Breast epithelium (tissue), 4 donors: ENCODE measurements at regions not wholly inside any gene's neighbourhood (a gene's known extent, or its start where the extent isn't known, plus 50 kb on each side); places are given as distances from the start of the nearest gene placed in this dataset.

Experiments used
- DNase-seq, 2 donors: peaks; one replicate each; pipeline ENCODE4 v3.0.0-alpha.2; 2019; ENCODE audit warnings: low spot score in 2 of 2
- H3K27ac ChIP-seq, 2 donors: fragments of 200-600 bp; sonication (generic) in 1 of 2; one replicate each; pipeline ENCODE4 v1.5.1; 2016 to 2019; ENCODE audit warnings: mild to moderate bottlenecking in 1 of 2
- H3K27me3 ChIP-seq, 2 donors: fragments of 200-600 bp; sonication (generic) in 1 of 2; one replicate each; pipeline versions ENCODE4 v1.5.1 to v1.6.0; 2017 to 2019; ENCODE audit warnings: control low read depth in 1 of 2, mild to moderate bottlenecking in 1 of 2
- H3K36me3 ChIP-seq: fragments of 200-600 bp; one replicate; pipeline ENCODE4 v1.5.1; 2019
- H3K4me1 ChIP-seq, 2 donors: fragments of 200-600 bp; sonication (generic); one replicate each; pipeline ENCODE4 v1.5.1; 2016 to 2019; ENCODE audit warnings: control low read depth in 1 of 2
- H3K4me3 ChIP-seq, 3 donors: fragments of 200-600 bp; sonication (generic); 1 replicate in 2 of 3; 2 replicates in 1 of 3; pipeline ENCODE4 v1.5.1; 2016 to 2019; ENCODE audit warnings: mild to moderate bottlenecking in 3 of 3, moderate library complexity in 2 of 3
- H3K9me3 ChIP-seq, 2 donors: fragments of 200-600 bp; sonication (generic) in 1 of 2; one replicate each; pipeline ENCODE4 v1.5.1; 2016 to 2019; ENCODE audit warnings: control low read depth in 1 of 2
- POLR2A ChIP-seq: fragments of 450-650 bp; IDR thresholded peaks from one replicate; pipeline ENCODE4 v1.6.1; 2016; ENCODE audit warnings: antibody characterized with exemption, mild to moderate bottlenecking, moderate library complexity
- POLR2AphosphoS5 ChIP-seq, 3 donors: sonication (generic); formaldehyde crosslinking; IDR thresholded peaks; one replicate each; pipeline ENCODE4 v1.6.1; 2017; ENCODE audit warnings: antibody characterized with exemption in 3 of 3
- intact Hi-C: fragments of 100-400 bp; cut with DNase I; formaldehyde crosslinking; loops from one replicate; pipeline ENCODE4 v1.15.1; 2023; ENCODE audit warnings: low total_unique reads
- TF ChIP-seq, protein P1 (sequence below), 3 donors: fragments of 450-650 bp; IDR thresholded peaks; one replicate each; pipeline ENCODE4 v1.5.1; 2016 to 2017; ENCODE audit warnings: antibody characterized with exemption in 3 of 3, mild to moderate bottlenecking in 3 of 3, moderate library complexity in 3 of 3

DNA sequence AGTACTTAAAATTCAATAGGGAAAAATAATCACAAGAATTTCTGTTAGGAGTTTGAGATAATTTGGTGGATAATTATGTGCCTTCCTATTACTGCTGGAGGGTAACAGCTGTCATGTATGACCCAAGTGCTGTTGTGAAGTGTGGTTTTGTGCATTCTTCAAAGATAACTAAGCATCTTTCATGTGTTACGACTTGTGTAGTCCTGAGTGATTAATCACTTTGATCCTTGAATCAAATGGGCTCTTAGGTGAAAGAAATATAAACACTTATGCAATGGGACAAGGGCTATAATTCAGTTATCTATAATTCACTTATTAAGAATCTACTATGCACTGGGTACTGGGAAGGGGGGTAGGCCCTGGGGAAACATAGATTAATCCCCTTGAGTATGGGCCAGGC is 89.0 kb downstream of the CH25H start:
- H3K36me3 ChIP-seq, result no peaks in the 10 kb centered on the region
- no peak for DNase-seq
- no peaks in the 10 kb centered on the region for H3K9me3 ChIP-seq
- TF ChIP-seq POLR2A (no peak), POLR2AphosphoS5 (IDR thresholded peaks at IDR 0.05) (no peak)
- TF ChIP-seq, protein P1, sequence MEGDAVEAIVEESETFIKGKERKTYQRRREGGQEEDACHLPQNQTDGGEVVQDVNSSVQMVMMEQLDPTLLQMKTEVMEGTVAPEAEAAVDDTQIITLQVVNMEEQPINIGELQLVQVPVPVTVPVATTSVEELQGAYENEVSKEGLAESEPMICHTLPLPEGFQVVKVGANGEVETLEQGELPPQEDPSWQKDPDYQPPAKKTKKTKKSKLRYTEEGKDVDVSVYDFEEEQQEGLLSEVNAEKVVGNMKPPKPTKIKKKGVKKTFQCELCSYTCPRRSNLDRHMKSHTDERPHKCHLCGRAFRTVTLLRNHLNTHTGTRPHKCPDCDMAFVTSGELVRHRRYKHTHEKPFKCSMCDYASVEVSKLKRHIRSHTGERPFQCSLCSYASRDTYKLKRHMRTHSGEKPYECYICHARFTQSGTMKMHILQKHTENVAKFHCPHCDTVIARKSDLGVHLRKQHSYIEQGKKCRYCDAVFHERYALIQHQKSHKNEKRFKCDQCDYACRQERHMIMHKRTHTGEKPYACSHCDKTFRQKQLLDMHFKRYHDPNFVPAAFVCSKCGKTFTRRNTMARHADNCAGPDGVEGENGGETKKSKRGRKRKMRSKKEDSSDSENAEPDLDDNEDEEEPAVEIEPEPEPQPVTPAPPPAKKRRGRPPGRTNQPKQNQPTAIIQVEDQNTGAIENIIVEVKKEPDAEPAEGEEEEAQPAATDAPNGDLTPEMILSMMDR (IDR thresholded peaks at IDR 0.05), result no peak
- intact Hi-C loops, result no loop called here
- no peak overlapping the region for H3K27ac ChIP-seq
- no peak overlapping the region for H3K4me3 ChIP-seq
- no peaks in the 10 kb centered on the region for H3K4me1 ChIP-seq
- no peaks in the 10 kb centered on the region for H3K27me3 ChIP-seq

DNA sequence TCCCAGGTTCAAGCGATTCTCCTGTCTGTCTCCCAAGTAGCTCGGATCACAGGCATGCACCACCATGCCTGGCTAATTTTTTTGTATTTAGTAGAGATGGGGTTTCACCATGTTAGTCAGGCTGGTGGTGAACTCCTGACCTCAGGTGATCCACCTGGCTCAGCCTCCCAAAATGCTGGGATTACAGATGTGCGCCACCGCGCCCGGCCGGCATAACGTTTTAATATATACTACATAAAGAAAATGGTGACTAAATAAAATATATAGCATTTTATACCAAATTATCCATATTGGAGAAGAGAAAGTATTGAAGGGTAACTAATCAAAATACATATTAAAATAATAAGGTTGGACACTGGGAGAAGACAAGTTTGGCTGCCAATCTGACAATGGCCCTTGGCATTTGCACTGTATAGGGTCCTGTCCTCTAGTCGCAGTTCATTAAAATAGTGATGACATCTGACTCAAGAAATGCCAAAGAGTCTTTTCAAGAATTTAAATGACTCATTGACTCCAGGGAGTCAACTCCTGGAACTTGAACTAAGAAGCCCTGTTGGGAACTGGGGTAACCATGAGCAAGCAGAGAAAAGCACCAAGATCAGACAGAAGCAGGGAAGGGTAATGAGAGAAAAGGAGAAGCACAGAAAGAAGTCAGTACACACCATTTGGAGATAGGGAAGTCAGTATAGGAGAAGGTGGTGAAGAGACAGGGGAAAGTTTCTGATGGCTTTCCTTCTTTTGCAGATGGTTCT is 91.1 kb downstream of the CH25H start:
- Histone ChIP-seq H3K9me3 (no peaks in the 10 kb centered on the region), H3K4me1 (no peaks in the 10 kb centered on the region), H3K36me3 (no peaks in the 10 kb centered on the region), H3K27me3 (no peaks in the 10 kb centered on the region), H3K27ac (no peak overlapping the region), H3K4me3 (no peak overlapping the region)
- no peak for DNase-seq
- no peak for TF ChIP-seq POLR2AphosphoS5 (IDR thresholded peaks at IDR 0.05)
- no peak for TF ChIP-seq POLR2A
- TF ChIP-seq, protein P1 (IDR thresholded peaks at IDR 0.05), result no peak
- intact Hi-C loops, result no loop called here

DNA sequence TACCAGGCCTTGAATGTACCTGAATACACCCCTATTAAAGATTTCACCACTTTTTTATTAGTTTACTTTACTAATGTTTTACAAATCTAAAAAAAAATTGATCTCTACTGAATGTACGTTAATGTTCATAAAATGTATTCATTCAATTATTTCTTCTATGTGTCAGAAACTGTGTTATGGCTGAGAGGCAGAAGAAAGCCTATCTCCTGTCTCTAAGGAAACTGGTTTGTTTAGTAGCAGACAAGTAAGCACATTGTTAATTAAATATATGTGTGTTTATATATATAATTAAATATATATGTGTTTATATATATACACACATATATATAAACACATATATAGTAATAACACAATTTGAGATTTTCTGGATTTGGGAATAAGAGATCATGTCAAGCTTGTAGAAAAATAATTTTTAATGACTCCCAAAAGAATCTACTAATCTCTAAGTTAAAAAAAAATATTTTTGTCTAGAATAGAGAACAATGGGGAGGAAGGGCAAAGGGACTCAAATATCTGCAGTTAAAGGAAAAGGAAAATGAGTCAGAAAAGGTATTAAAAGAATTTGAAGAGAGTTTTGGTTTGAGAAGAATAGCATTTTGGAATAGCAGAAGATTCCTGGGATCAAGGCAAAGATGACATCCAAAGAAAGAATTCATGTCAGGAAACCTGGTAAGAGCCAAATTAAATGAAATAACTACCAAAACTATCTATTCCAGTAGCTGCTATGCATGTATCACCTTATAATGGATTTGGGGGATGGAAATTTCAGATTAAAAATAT is 92.1 kb downstream of the CH25H start:
- H3K27me3 ChIP-seq, result no peaks in the 10 kb centered on the region
- no peaks in the 10 kb centered on the region for H3K4me1 ChIP-seq
- H3K4me3 ChIP-seq, result no peak overlapping the region
- TF ChIP-seq POLR2A, result no peak
- TF ChIP-seq, protein P1 (IDR thresholded peaks at IDR 0.05), result no peak
- TF ChIP-seq POLR2AphosphoS5 (IDR thresholded peaks at IDR 0.05), result no peak
- H3K9me3 ChIP-seq, result no peaks in the 10 kb centered on the region
- no peak overlapping the region for H3K27ac ChIP-seq
- intact Hi-C loops, result no loop called here
- no peak for DNase-seq
- no peaks in the 10 kb centered on the region for H3K36me3 ChIP-seq

DNA sequence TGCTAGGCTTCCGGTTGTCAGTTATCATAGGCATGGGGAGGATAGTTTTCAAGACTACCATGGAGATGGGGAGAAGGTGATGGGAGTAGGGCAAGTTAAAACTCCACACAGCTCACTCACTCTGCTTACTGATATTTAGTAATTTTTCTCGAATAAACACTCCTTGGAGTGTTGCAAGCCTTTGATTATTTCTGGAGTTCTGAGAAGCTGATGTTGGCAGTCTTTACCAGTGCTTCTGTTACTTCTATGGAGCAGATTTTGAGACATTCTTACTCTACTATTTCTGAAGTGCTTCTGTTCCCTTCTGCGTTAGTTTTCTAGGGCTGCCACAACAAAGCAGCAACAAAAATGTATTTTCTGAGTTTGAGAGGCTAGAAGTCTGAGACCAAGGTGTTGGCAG is 104.4 kb downstream of the CH25H start:
- no peak for DNase-seq
- no peak overlapping the region for H3K4me3 ChIP-seq
- H3K4me1 ChIP-seq, result no peaks in the 10 kb centered on the region
- no peaks in the 10 kb centered on the region for H3K9me3 ChIP-seq
- H3K27me3 ChIP-seq, result no peaks in the 10 kb centered on the region
- peak overlapping the region in 1 of 2 donors; percentile 28 for H3K27ac ChIP-seq
- no peaks in the 10 kb centered on the region for H3K36me3 ChIP-seq
- no peak for TF ChIP-seq POLR2AphosphoS5 (IDR thresholded peaks at IDR 0.05)
- TF ChIP-seq, protein P1 (IDR thresholded peaks at IDR 0.05), result no peak
- TF ChIP-seq POLR2A, result no peak
- intact Hi-C loops, result no loop called here

GRCh38 chr10:89101943-89102342 is 105.2 kb downstream of the CH25H start:
- Histone ChIP-seq H3K4me3 (no peak overlapping the region), H3K36me3 (no peaks in the 10 kb centered on the region), H3K27ac (no peak overlapping the region), H3K4me1 (no peaks in the 10 kb centered on the region), H3K9me3 (no peaks in the 10 kb centered on the region), H3K27me3 (no peaks in the 10 kb centered on the region)
- no peak for TF ChIP-seq POLR2A
- TF ChIP-seq POLR2AphosphoS5 (IDR thresholded peaks at IDR 0.05), result no peak
- TF ChIP-seq, protein P1 (IDR thresholded peaks at IDR 0.05), result no peak
- no peak for DNase-seq
- intact Hi-C loops, result no loop called here
